NCI-H748 (cell line): ENCODE measurements at regions not wholly inside any gene's neighbourhood (a gene's known extent, or its start where the extent isn't known, plus 50 kb on each side); places are given as distances from the start of the nearest gene placed in this dataset.

ENCODE experiments used
- DNase-seq: peaks from one replicate; lab custom pipeline; 2025; ENCODE audit not compliant: unreplicated experiment; lab: John Stamatoyannopoulos, UW

DNA sequence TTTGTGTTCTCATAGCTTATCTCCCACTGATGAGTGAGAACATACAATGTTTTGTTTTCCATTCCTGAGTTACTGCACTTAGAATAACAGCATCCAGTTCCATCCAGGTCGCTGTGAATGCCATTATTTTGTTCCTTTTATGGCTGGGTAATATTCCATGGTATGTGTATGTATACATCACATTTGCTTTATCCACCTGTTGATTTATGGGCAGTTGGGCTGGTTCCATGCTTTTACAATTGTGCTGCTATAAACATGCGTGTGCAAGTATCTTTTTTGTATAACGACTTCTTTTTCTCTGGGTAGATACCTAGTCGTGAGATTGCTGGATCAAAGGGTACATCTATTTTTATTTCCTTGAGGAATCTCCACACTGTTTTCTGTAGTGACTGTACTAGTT is 74.8 kb downstream of the ZNF280B start:
- no peak for DNase-seq
